ENCODE measurements at regions not wholly inside any gene's neighbourhood (a gene's known extent, or its start where the extent isn't known, plus 50 kb on each side); places are given as distances from the start of the nearest gene placed in this dataset.

- Histone ChIP-seq H3K4me3 (ENCODE audit: low read length) (no peak overlapping the region), H3K27me3 (ENCODE audit: insufficient read depth, low read length) (no peaks in the 10 kb centered on the region), H3K9me3 (ENCODE audit: insufficient read depth, low read depth, low read length) (no peaks in the 10 kb centered on the region; the same call in 1 of the 2 replicates), H3K9ac (ENCODE audit: low read depth, low read length) (no peak overlapping the region), H3K27ac (ENCODE audit: low read length) (no peak overlapping the region), H3K36me3 (ENCODE audit: insufficient read depth, low read depth, low read length) (no peaks in the 10 kb centered on the region), H3K4me1 (ENCODE audit: insufficient read depth, low read length) (no peaks in the 10 kb centered on the region)
Measured at GRCh38 chr17:71057938-71058337, 888.6 kb downstream of the KCNJ2 start.

DNA sequence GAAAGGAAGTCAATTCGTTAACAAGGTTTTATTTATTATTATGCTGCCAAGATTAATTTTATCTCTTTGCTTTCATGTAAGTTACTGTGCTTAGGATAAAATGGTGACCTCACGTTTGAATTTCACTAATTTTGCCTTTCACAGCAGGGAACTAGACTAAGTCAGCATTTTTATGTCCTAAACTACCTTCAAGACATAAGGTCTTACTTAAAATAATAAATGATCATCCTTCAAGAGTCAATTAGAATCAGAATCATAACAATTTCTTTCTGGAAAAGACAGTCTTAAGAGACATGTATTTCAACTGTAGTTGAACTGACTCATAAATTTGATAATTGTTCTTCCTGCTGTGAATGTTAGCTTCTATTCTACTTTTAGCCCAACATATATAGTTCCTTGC lies 893.8 kb downstream of the KCNJ2 start:
- Histone ChIP-seq H3K36me3 (ENCODE audit: insufficient read depth, low read depth, low read length) (no peaks in the 10 kb centered on the region), H3K4me3 (ENCODE audit: low read length) (no peak overlapping the region), H3K27me3 (ENCODE audit: insufficient read depth, low read length) (no peaks in the 10 kb centered on the region), H3K9ac (ENCODE audit: low read depth, low read length) (no peak overlapping the region), H3K27ac (ENCODE audit: low read length) (no peak overlapping the region), H3K9me3 (ENCODE audit: insufficient read depth, low read depth, low read length) (no peaks in the 10 kb centered on the region; the same call in 1 of the 2 replicates), H3K4me1 (ENCODE audit: insufficient read depth, low read length) (no peaks in the 10 kb centered on the region)

DNA sequence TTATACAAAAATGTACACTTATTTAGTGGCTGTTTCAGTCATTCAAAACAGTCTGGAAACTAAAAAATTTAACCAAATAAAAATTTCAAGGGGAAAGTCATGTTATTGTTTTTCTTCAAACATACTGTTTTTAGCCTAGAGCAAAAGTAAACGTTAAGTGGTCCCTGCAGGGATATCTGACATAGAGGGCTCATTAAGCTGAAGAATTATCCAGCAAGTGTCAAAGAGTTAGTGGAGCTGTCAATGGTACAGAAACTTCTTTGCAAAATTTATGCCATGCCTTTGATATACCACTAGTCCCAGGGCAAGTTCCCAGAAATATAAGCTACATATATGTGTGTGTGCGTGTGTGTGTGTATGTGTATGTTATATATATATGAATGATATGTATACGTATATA lies 894.2 kb downstream of the KCNJ2 start:
- H3K9ac ChIP-seq (ENCODE audit: low read depth, low read length) = no peak overlapping the region
- no peak overlapping the region for H3K4me3 ChIP-seq (ENCODE audit: low read length)
- H3K27me3 ChIP-seq (ENCODE audit: insufficient read depth, low read length) = no peaks in the 10 kb centered on the region
- H3K27ac ChIP-seq (ENCODE audit: low read length) = no peak overlapping the region
- no peaks in the 10 kb centered on the region; the same call in 1 of the 2 replicates for H3K9me3 ChIP-seq (ENCODE audit: insufficient read depth, low read depth, low read length)
- no peaks in the 10 kb centered on the region for H3K4me1 ChIP-seq (ENCODE audit: insufficient read depth, low read length)
- H3K36me3 ChIP-seq (ENCODE audit: insufficient read depth, low read depth, low read length) = no peaks in the 10 kb centered on the region

DNA sequence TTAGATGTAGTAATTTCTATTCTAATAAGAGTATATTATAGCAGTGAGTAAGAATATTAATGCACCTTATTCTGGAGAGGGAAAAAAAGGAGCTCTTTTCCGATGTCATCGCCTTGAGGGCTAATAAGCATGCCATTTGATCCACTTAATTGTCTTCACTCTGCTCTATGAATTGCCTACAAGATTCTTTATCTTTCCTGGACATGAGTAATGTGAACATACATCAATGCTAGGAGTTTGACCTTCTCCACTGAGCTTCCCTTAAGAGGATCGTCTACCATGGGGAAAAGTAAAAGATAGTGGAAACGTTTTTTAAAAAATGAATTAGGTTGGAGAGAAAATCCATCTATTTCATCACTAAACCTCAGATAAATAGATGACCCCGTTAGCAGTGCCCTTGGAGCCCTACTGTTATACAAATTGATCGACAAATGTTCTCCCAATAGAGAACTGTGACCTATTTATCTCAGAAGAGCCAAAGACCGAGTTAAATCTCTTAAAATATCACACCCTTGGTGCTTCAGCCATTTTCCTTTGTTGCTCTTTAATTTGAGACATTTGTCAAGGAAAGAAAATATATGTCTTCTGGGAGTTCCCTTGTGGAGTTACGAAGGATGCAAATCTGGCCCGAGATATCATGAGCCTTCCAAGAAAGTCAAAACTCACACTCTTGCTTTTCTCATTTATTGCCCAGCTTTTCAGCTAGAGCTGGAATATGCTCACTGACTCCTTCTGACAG lies 898.5 kb downstream of the KCNJ2 start:
- Histone ChIP-seq H3K27me3 (ENCODE audit: insufficient read depth, low read length) (no peaks in the 10 kb centered on the region), H3K4me3 (ENCODE audit: low read length) (no peak overlapping the region), H3K36me3 (ENCODE audit: insufficient read depth, low read depth, low read length) (no peaks in the 10 kb centered on the region), H3K9ac (ENCODE audit: low read depth, low read length) (no peak overlapping the region), H3K4me1 (ENCODE audit: insufficient read depth, low read length) (no peaks in the 10 kb centered on the region), H3K27ac (ENCODE audit: low read length) (no peak overlapping the region), H3K9me3 (ENCODE audit: insufficient read depth, low read depth, low read length) (no peaks in the 10 kb centered on the region)

- Histone ChIP-seq H3K27ac (ENCODE audit: low read length) (no peak overlapping the region), H3K9me3 (ENCODE audit: insufficient read depth, low read depth, low read length) (no peaks in the 10 kb centered on the region), H3K36me3 (ENCODE audit: insufficient read depth, low read depth, low read length) (no peaks in the 10 kb centered on the region), H3K27me3 (ENCODE audit: insufficient read depth, low read length) (no peaks in the 10 kb centered on the region), H3K4me1 (ENCODE audit: insufficient read depth, low read length) (no peaks in the 10 kb centered on the region), H3K9ac (ENCODE audit: low read depth, low read length) (no peak overlapping the region), H3K4me3 (ENCODE audit: low read length) (no peak overlapping the region)
Measured at GRCh38 chr17:71068408-71068750, 899.0 kb downstream of the KCNJ2 start.

- H3K27ac ChIP-seq (ENCODE audit: low read length) = no peak overlapping the region
- no peaks in the 10 kb centered on the region for H3K27me3 ChIP-seq (ENCODE audit: insufficient read depth, low read length)
- no peak overlapping the region for H3K9ac ChIP-seq (ENCODE audit: low read depth, low read length)
- H3K4me3 ChIP-seq (ENCODE audit: low read length) = no peak overlapping the region
- no peaks in the 10 kb centered on the region for H3K36me3 ChIP-seq (ENCODE audit: insufficient read depth, low read depth, low read length)
- no peaks in the 10 kb centered on the region for H3K9me3 ChIP-seq (ENCODE audit: insufficient read depth, low read depth, low read length)
- no peaks in the 10 kb centered on the region for H3K4me1 ChIP-seq (ENCODE audit: insufficient read depth, low read length)
Measured at GRCh38 chr17:71071041-71071440, 901.7 kb downstream of the KCNJ2 start.

- Histone ChIP-seq H3K4me1 (ENCODE audit: insufficient read depth, low read length) (no peaks in the 10 kb centered on the region), H3K9ac (ENCODE audit: low read depth, low read length) (no peak overlapping the region), H3K4me3 (ENCODE audit: low read length) (no peak overlapping the region), H3K9me3 (ENCODE audit: insufficient read depth, low read depth, low read length) (no peaks in the 10 kb centered on the region), H3K27me3 (ENCODE audit: insufficient read depth, low read length) (no peaks in the 10 kb centered on the region), H3K36me3 (ENCODE audit: insufficient read depth, low read depth, low read length) (no peaks in the 10 kb centered on the region), H3K27ac (ENCODE audit: low read length) (no peak overlapping the region)
Measured at GRCh38 chr17:71071837-71072236, 902.5 kb downstream of the KCNJ2 start.

- H3K36me3 ChIP-seq (ENCODE audit: insufficient read depth, low read depth, low read length) = no peaks in the 10 kb centered on the region
- no peaks in the 10 kb centered on the region for H3K27me3 ChIP-seq (ENCODE audit: insufficient read depth, low read length)
- no peak overlapping the region for H3K27ac ChIP-seq (ENCODE audit: low read length)
- peak overlapping the region; percentile 48; the same call in 1 of the 2 replicates for H3K4me3 ChIP-seq (ENCODE audit: low read length)
- H3K4me1 ChIP-seq (ENCODE audit: insufficient read depth, low read length) = peaks cover 5% of the 10 kb centered on the region; the same call in 1 of the 2 replicates
- H3K9ac ChIP-seq (ENCODE audit: low read depth, low read length) = no peak overlapping the region
- no peaks in the 10 kb centered on the region for H3K9me3 ChIP-seq (ENCODE audit: insufficient read depth, low read depth, low read length)
Measured at GRCh38 chr17:71080937-71081336, 911.6 kb downstream of the KCNJ2 start.

DNA sequence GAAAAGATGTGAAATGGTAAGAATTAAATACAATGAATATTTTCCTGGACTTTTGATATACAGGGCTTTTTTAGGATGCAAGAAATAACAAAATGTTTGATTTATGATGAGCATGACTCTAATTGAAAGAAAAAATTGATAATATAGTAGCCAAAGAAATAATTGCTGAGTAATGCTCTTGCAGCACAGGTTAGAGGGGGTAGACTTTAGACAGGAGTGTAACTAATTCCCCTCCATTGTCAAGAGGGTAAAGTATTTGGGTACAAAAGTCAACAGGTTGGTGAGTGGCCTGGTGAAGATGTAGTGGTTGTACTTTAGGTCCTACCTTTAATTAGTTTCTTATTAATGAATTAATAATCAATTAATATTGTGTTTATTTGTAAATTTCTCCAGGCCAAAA lies 912.3 kb downstream of the KCNJ2 start:
- Histone ChIP-seq H3K4me1 (ENCODE audit: insufficient read depth, low read length) (peaks cover 5% of the 10 kb centered on the region; the same call in 1 of the 2 replicates), H3K9ac (ENCODE audit: low read depth, low read length) (no peak overlapping the region), H3K27me3 (ENCODE audit: insufficient read depth, low read length) (no peaks in the 10 kb centered on the region), H3K36me3 (ENCODE audit: insufficient read depth, low read depth, low read length) (no peaks in the 10 kb centered on the region), H3K27ac (ENCODE audit: low read length) (no peak overlapping the region), H3K9me3 (ENCODE audit: insufficient read depth, low read depth, low read length) (no peaks in the 10 kb centered on the region), H3K4me3 (ENCODE audit: low read length) (peak overlapping the region; percentile 48; the same call in 1 of the 2 replicates)

GRCh38 chr17:71084219-71084618 lies 914.9 kb downstream of the KCNJ2 start:
- Histone ChIP-seq H3K4me3 (ENCODE audit: low read length) (no peak overlapping the region), H3K9ac (ENCODE audit: low read depth, low read length) (no peak overlapping the region), H3K27ac (ENCODE audit: low read length) (no peak overlapping the region), H3K36me3 (ENCODE audit: insufficient read depth, low read depth, low read length) (no peaks in the 10 kb centered on the region), H3K9me3 (ENCODE audit: insufficient read depth, low read depth, low read length) (no peaks in the 10 kb centered on the region), H3K27me3 (ENCODE audit: insufficient read depth, low read length) (no peaks in the 10 kb centered on the region), H3K4me1 (ENCODE audit: insufficient read depth, low read length) (peaks cover 5% of the 10 kb centered on the region; the same call in 1 of the 2 replicates)

DNA sequence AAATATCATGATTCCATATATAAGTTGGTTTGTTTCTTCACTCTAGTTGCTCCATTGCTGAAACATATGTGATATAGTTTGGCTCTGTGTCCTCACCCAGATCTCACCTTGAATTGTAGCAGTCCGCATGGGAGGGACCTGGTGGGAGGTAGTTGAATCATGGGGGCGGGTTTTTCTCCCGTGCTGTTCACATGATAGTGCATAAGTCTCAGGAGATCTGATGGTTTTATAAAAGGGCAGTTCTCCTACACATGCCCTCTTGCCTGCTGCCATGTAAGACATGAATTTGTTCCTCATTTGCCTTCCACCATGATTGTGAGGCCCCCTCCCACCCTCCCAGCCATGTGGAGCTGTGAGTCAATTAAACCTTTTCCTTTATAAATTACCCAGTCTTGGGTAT lies 915.5 kb downstream of the KCNJ2 start:
- H3K9me3 ChIP-seq (ENCODE audit: insufficient read depth, low read depth, low read length) = no peaks in the 10 kb centered on the region
- no peak overlapping the region for H3K9ac ChIP-seq (ENCODE audit: low read depth, low read length)
- H3K4me1 ChIP-seq (ENCODE audit: insufficient read depth, low read length) = peaks cover 5% of the 10 kb centered on the region; the same call in 1 of the 2 replicates
- H3K36me3 ChIP-seq (ENCODE audit: insufficient read depth, low read depth, low read length) = no peaks in the 10 kb centered on the region
- H3K4me3 ChIP-seq (ENCODE audit: low read length) = no peak overlapping the region
- H3K27me3 ChIP-seq (ENCODE audit: insufficient read depth, low read length) = no peaks in the 10 kb centered on the region
- no peak overlapping the region for H3K27ac ChIP-seq (ENCODE audit: low read length)

GRCh38 chr17:71085238-71086033 lies 916.1 kb downstream of the KCNJ2 start:
- Histone ChIP-seq H3K9ac (ENCODE audit: low read depth, low read length) (no peak overlapping the region), H3K4me3 (ENCODE audit: low read length) (no peak overlapping the region), H3K36me3 (ENCODE audit: insufficient read depth, low read depth, low read length) (no peaks in the 10 kb centered on the region), H3K27ac (ENCODE audit: low read length) (no peak overlapping the region), H3K4me1 (ENCODE audit: insufficient read depth, low read length) (peaks cover 5% of the 10 kb centered on the region; the same call in 1 of the 2 replicates), H3K9me3 (ENCODE audit: insufficient read depth, low read depth, low read length) (peaks cover 2% of the 10 kb centered on the region; the same call in 1 of the 2 replicates), H3K27me3 (ENCODE audit: insufficient read depth, low read length) (no peaks in the 10 kb centered on the region)

Data from iPS-20b (cell line).